Loucy (cell line): ENCODE measurements at regions not wholly inside any gene's neighbourhood (a gene's known extent, or its start where the extent isn't known, plus 50 kb on each side); places are given as distances from the start of the nearest gene placed in this dataset.

Experiments used
- CTCF ChIP-seq: fragments of 200-600 bp; sonication (generic); conservative IDR thresholded peaks from 2 replicates; pipeline ENCODE4 v1.5.1; 2014; ENCODE audit warnings: mild to moderate bottlenecking, antibody characterized with exemption, low read length
- EZH2phosphoT487 ChIP-seq: fragments of 200-600 bp; IDR thresholded peaks from 2 replicates; pipeline ENCODE4 v1.6.1; 2018; ENCODE audit warnings: antibody characterized with exemption, mild to moderate bottlenecking, moderate library complexity, borderline replicate concordance

- no peak for TF ChIP-seq CTCF
- TF ChIP-seq EZH2phosphoT487: no peak
Measured at GRCh38 chr13:90531744-90532143, 815.7 kb upstream of the MIR17HG start.
